Stimulated activated CD4-positive, alpha-beta T cell treated with anti-CD3 and anti-CD28 coated beads, TNF-alpha, amount 100 ng/mL, for 24 hours (primary cell): ENCODE measurements at regions not wholly inside any gene's neighbourhood (a gene's known extent, or its start where the extent isn't known, plus 50 kb on each side); places are given as distances from the start of the nearest gene placed in this dataset.

ENCODE experiments used
- DNase-seq, 3 experiments: peaks; one replicate each; pipeline ENCODE4 v3.0.0-alpha.2; 2020; ENCODE audit warnings: low read depth in 3 of 3

DNA sequence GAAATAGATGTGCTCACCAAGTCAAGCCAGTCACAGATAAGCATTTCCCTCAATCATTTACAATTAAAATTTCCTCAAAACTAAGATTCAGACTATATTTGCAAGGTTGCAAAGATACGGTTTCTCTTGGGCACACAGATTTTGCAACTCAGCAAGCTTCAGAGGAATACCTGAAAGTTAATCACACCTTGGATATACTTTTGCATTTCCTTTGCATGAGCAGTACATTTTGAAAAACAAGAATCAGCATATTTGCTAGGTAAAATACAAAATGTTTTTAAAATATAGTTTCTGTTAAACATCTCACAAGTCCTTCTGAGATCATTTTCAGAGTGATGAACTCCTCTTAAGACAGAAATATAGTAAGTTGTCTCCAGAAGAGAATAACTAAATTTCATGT, 336.9 kb downstream of the DUSP6 start:
- no peak for DNase-seq

- DNase-seq: no peak
These were observed 353.9 kb downstream of the DUSP6 start for GRCh38 chr12:88998421-88998820.

GRCh38 chr12:88996200-88996788, 356.0 kb downstream of the DUSP6 start:
- no peak for DNase-seq

GRCh38 chr12:88994971-88995370, 357.3 kb downstream of the DUSP6 start:
- DNase-seq: no peak

DNA sequence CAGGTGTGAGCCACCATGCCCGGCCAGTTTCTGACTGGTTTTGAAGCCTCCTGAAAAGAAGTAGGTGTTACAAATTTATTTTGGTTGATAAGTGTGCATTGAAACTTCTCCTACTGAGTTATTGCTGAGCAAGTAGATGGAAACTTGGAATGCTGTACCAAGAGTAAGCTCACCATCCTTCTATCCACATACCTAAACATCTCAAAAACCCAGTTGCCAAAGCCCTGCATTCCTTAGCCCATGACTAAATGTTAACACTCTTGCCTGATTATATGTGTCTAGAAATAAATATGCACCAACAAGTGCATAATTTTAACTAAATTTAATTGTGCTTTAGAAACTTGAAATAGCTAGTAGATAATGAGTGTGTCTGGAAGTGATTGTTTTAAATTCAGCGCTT, 357.8 kb downstream of the DUSP6 start:
- no peak for DNase-seq

- no peak for DNase-seq
These were observed 358.6 kb downstream of the DUSP6 start for GRCh38 chr12:88993651-88994050.

DNA sequence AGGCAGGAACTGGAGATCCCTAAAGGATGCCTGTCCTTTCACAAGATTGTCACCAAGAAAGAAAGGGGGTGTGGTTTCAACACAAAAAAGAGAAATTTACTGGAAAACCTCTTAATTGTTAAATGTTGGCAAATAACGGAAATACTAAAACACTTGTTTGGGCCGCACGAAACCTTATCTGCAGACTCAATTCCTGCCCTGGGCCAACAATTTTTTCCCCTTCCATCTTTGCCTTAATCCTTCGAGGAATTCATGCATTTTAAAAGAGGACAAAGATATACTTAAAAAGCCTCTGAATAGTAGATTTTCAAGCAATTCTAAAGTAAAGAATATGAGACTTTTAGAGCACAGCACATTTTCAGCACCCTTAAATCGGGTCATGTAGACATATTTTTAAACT, 366.2 kb downstream of the DUSP6 start:
- no peak for DNase-seq

DNA sequence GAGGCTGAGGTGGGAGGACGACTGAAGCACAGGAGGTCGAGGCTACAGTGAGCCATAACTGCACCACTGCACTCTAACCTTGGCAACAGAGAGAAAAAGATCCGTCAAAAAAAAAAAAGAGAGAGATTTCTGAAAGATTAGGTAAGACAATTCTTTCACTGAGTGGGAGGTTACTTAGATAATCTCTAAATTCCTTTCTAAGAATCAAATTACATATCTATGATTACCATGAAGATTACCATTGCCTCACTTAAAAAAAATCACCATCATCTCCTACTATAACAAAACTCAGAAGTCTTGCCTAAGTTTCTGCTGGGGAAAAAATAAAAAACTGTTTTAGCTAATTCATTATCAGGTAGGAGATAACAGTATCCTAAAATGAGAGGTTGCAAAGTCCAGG, 366.7 kb downstream of the DUSP6 start:
- DNase-seq: no peak

DNA sequence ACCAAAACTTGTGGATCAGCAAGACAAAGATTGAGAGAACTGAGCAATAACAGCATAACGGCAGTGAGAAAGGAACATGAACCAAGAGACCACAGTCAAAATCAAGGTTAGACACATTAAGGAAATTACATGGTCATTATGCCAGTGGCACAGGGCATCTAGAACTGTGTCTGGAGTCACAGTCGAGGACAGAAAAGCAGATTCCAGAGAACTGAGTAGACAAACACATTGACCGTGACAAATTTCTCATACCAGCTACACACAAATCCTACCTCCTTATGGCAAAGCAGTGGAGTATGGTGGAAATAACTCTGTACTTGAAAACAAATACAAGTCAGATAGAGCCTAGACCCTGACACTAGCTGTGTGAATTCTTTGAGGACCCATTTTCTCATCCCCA, 367.3 kb downstream of the DUSP6 start:
- DNase-seq: no peak

DNA sequence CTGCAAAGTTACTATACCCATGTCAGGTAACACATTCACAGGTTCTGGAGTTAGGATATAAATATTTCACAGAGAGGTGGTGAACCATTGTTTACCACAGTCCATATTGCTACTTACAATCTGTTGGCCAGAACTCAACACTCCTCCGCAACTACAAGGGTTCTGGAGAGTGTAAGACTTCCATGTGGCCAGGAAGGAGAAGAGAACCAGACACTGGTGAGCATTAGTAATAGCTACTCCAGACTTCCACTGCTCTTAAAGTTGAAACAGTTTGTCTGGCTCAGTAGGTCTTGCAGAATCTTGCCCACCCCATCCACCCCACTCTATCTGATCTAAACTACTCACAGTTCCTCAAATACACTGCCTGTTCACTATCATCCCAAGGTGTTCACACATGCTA, 369.6 kb downstream of the DUSP6 start:
- DNase-seq: no peak

DNA sequence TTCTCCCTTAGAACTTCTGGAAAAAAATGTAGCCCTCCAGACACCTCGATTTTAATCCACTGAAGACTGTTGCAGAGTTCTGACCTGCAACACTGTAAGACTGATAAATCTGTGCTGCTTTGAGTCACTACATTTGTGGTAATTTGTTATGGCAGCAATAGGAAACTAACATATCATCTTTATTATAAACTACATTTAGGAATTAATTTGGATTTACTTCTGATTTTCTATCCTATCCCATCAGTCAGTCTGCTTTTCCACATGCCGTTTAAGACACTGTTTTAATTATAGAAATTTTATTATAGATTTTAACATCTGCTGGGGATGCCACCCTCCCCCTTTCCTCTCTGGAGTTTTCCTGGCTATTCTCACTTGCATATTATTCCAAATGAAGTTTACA, 375.2 kb downstream of the DUSP6 start:
- DNase-seq: no peak

DNA sequence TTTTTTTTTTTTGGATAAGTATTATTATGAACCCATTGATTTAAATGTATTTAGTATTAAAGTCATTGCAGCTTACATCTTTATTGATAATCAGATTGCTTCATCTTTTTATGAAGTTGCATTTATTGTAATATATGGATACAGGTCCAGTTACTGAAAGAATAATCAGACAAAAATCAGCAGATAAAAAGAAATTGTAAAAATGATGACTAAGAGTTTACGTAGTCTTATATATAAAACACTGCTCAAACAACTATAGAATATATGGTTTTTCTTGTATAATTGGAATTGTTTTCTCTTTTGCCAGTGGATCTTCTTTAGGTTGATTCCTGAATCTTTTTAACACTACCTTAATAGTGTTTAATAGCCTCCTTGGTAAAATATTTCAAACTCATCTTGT, 378.3 kb downstream of the DUSP6 start:
- no peak for DNase-seq

GRCh38 chr12:88970740-88971139, 381.6 kb downstream of the DUSP6 start:
- no peak for DNase-seq

- DNase-seq: no peak
These were observed 383.2 kb downstream of the DUSP6 start for GRCh38 chr12:88969127-88969526.

DNA sequence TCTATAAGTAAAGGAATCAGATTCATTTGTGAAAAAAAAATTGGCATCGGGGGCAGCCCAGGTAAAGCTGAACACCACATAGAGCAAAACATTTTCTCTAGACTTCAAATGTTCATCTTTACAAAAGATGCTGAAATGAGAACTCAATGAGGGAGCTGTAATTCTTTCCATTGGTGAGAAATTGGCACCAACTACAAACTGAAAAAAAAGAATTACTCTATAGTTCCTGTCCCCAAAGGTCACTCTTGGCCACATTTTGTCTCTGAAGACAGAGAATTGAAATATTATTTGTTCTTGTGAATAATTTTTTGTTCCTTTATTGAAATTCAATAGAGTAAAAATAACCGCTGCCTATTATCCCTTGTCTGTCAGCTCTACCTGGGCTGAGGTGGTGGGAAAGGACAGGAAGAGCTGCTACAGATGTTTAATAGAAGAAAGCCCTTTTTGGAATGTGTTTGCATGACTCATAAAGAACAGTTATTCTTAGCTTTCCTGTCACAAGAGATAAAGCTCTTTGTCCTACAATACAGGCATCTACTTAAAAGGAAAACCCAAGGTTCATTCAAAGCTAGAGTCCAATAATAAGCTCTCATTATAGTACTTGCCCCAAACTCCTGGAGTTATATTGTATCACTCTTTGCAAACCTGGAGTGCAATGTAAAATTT, 380.1 kb upstream of the KITLG start:
- no peak for DNase-seq

DNA sequence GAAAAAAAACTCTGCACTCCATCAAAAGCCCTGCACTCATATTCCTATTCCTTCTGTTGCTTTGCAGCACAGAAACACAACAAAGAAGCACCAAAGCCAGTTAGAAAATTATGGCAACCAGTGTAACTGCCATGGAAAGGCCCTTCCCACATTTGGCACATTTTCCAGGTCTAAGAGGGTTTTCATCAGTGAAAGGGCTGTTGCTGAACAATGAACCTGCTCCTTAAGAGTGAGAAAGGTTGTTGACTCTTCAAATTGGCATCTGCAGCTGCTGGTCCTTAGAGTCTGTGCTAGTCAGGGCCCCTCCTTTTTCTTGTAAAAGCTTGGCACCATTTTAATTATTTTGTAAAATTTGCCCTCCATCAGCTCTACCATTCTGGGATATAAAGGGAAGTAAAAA, 378.7 kb upstream of the KITLG start:
- no peak for DNase-seq

- no peak for DNase-seq
These were observed 377.9 kb upstream of the KITLG start for GRCh38 chr12:88958153-88958552.

- DNase-seq: no peak
These were observed 377.1 kb upstream of the KITLG start for GRCh38 chr12:88957358-88957757.

DNA sequence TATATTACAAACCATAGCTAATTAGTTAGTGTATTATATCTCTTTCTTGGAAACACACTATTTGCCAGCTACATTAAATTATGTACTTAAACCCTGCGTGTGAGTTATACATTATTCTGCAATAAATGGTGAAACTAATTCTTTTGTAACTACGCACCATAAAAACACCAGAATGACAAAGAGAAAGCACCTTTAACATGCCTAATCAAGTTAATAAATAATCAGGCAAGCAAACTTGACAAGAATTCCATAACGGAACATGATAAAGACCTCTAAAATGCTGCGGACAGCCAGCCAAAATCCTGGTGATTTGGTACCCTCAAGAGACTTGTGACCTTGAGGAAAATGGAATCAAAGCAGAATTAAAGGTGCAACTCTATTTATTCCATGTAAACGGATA, 375.3 kb upstream of the KITLG start:
- DNase-seq: no peak

- DNase-seq: no peak
These were observed 372.8 kb upstream of the KITLG start for GRCh38 chr12:88953029-88953586.

DNA sequence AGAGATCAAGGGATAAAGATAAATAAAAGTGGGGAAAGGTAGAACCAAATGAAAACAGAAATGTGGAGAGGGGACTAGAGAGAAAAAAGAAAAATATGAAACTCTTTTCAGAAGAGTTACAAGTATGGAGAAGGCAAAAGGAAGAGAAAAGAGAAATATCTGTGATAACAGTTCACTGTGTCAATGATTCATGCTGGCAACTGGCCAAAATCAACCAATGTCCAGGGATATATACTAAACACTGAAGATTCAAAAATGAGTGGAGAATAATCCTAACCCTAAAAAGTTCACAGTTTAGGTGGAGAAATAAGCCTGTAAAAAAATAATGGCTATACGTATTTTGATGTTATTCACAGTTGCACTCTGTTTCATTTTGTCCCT, 372.3 kb upstream of the KITLG start:
- DNase-seq: no peak

- DNase-seq: no peak
These were observed 371.7 kb upstream of the KITLG start for GRCh38 chr12:88951860-88952561.

GRCh38 chr12:88951177-88951576, 370.9 kb upstream of the KITLG start:
- no peak for DNase-seq
